GM12891 (cell line): ENCODE measurements at regions not wholly inside any gene's neighbourhood (a gene's known extent, or its start where the extent isn't known, plus 50 kb on each side); places are given as distances from the start of the nearest gene placed in this dataset.

Experiments
- DNase-seq: peaks from one replicate; pipeline ENCODE4 v3.0.0; 2011; ENCODE audit warnings: low spot score; ENCODE audit not compliant: insufficient read length
- FAIRE-seq: peaks from 2 replicates; lab custom pipeline; 2011; peaks lifted over from hg19 to GRCh38; lab: Jason Lieb, UNC
- PAX5 ChIP-seq: IDR thresholded peaks from 2 replicates; pipeline ENCODE4 v1.6.1; 2011; ENCODE audit warnings: low read length, moderate library complexity, mild to moderate bottlenecking; ENCODE audit not compliant: insufficient read depth, severe bottlenecking
- POLR2A ChIP-seq: IDR thresholded peaks from 2 replicates; pipeline ENCODE4 v1.6.1; 2011; ENCODE audit warnings: low read depth, low read length, control low read depth
- POLR2AphosphoS5 ChIP-seq: IDR thresholded peaks from 2 replicates; pipeline ENCODE4 v1.6.1; 2011; ENCODE audit warnings: low read depth, low read length, control low read depth
- POU2F2 ChIP-seq: IDR thresholded peaks from 2 replicates; pipeline ENCODE4 v1.6.1; 2011; ENCODE audit warnings: low read depth, mild to moderate bottlenecking, control low read depth, low read length, moderate library complexity
- SPI1 ChIP-seq: IDR thresholded peaks from 2 replicates; pipeline ENCODE4 v1.6.1; 2011; ENCODE audit warnings: low read depth, low read length, control low read depth
- TAF1 ChIP-seq: IDR thresholded peaks from 2 replicates; pipeline ENCODE4 v1.6.1; 2011; ENCODE audit warnings: low read depth, low read length, control low read depth

GRCh38 chr4:156252358-156252921 lies 298.8 kb upstream of the CTSO start:
- TF ChIP-seq SPI1 = no peak
- TF ChIP-seq PAX5 = no peak
- TF ChIP-seq POLR2A = no peak
- no peak for TF ChIP-seq POLR2AphosphoS5
- TF ChIP-seq TAF1 = no peak
- no peak for TF ChIP-seq POU2F2
- no peak for DNase-seq
- FAIRE-seq = no peak

GRCh38 chr4:156251373-156252065 lies 297.9 kb upstream of the CTSO start:
- TF ChIP-seq PAX5 (no peak), TAF1 (no peak), POU2F2 (no peak), POLR2A (no peak), POLR2AphosphoS5 (no peak), SPI1 (no peak)
- FAIRE-seq (no peak), DNase-seq (no peak)

DNA sequence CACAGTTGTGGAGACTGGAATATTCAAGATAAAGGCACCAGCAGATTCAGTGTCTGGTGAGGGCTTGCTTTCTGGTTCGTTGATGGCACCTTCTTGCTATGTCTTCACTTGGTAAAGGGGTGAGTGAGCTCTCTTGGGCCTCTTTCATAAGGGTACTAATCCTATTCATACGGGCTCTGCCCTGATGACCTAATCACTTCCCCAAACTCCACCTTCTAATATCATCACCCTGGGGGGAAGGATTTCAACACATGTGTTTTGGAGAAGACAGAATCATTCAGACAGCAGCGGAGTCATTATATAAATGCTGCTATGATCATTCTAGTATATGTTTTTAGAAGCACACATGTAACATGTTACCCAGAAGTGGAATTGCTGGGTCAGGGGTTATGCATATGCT lies 295.3 kb upstream of the CTSO start:
- TF ChIP-seq TAF1 (no peak), PAX5 (no peak), SPI1 (no peak), POLR2AphosphoS5 (no peak), POLR2A (no peak), POU2F2 (no peak)
- DNase-seq (no peak), FAIRE-seq (no peak)

DNA sequence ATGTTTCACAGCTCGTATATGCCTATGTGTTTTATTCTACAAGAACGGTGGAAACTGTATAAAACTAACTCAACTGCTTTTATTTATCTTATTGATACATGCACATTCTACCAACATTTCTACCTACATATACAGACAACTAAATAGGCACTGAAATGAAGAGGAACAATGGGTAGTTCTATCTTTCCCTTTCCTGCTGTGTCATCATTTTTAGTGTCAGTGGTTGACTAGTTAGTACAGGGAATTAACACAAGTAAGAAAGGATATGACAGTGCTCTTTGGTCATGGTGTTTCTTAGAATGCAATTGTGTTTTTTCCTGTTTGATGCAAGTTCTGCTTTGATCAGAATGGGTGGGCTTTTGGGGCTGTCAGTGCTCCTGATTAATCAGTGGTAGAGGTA lies 293.8 kb upstream of the CTSO start:
- DNase-seq = no peak
- FAIRE-seq = no peak
- TF ChIP-seq SPI1 = no peak
- TF ChIP-seq PAX5 = no peak
- TF ChIP-seq POLR2AphosphoS5 = no peak
- TF ChIP-seq TAF1 = no peak
- TF ChIP-seq POU2F2 = no peak
- no peak for TF ChIP-seq POLR2A

DNA sequence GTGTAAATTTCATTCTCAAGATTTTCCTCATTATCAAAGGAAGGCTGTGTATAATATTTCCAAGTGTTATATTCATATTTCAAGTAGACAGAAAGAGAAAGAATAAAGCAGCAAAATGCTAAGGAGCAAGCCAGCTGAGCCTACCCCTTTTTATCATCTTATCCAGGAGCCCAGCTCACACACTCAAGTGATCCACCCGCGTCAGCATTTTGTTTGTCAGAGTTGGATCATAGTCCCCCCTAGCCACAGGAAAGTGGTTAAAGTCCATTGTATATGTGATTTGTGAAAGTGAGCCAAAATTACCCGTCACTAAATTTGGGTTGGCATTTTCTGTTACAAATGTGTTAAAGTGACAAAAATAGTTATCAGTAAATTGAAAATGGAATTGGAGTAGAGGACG lies 289.3 kb upstream of the CTSO start:
- no peak for TF ChIP-seq SPI1
- no peak for TF ChIP-seq POU2F2
- no peak for TF ChIP-seq PAX5
- TF ChIP-seq POLR2A = no peak
- no peak for TF ChIP-seq TAF1
- no peak for TF ChIP-seq POLR2AphosphoS5
- DNase-seq = no peak
- FAIRE-seq = no peak

- TF ChIP-seq POU2F2 (no peak), POLR2A (no peak), PAX5 (no peak), POLR2AphosphoS5 (no peak), TAF1 (no peak), SPI1 (no peak)
- DNase-seq (no peak), FAIRE-seq (no peak)
These were observed 288.7 kb upstream of the CTSO start for GRCh38 chr4:156242390-156242789.

- FAIRE-seq (no peak), DNase-seq (no peak)
- TF ChIP-seq PAX5 (no peak), TAF1 (no peak), POLR2AphosphoS5 (no peak), POU2F2 (no peak)
These were observed 288.2 kb upstream of the CTSO start for GRCh38 chr4:156241896-156242295.

GRCh38 chr4:156238171-156238570 lies 284.5 kb upstream of the CTSO start:
- no peak for FAIRE-seq
- no peak for DNase-seq
- TF ChIP-seq PAX5 (no peak), POLR2A (no peak), POLR2AphosphoS5 (no peak), TAF1 (no peak), POU2F2 (no peak), SPI1 (no peak)

DNA sequence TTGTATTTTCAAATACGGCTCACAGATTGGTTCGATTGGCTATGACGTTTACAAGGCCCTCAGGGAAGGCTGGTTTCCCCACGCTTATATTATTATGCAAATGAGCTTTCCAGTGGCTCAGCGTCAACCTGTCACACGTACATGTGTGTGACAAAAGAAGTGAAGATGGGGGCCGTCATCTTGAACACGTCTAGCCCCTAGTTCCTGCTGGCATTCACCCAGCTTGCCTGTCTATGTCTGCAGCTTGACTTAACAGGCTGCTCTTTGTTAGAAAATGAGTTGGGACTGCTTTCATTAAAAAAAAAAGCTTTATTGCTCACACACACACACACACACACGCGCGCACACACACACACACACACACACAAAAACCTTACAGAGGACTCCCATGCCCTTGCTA lies 283.6 kb upstream of the CTSO start:
- FAIRE-seq = no peak
- TF ChIP-seq TAF1 = no peak
- no peak for TF ChIP-seq POU2F2
- no peak for TF ChIP-seq POLR2AphosphoS5
- TF ChIP-seq PAX5 = no peak
- TF ChIP-seq POLR2A = no peak
- TF ChIP-seq SPI1 = no peak
- DNase-seq = no peak

GRCh38 chr4:156230176-156230575 lies 276.5 kb upstream of the CTSO start:
- TF ChIP-seq POLR2A (no peak), PAX5 (no peak), POU2F2 (no peak), SPI1 (no peak), POLR2AphosphoS5 (no peak), TAF1 (no peak)
- FAIRE-seq (no peak), DNase-seq (no peak)
